ENCODE measurements at regions not wholly inside any gene's neighbourhood (a gene's known extent, or its start where the extent isn't known, plus 50 kb on each side); places are given as distances from the start of the nearest gene placed in this dataset.

GRCh38 chr5:5063533-5063953 lies 76.6 kb upstream of the ADAMTS16 start:
- TF ChIP-seq CTCF (IDR thresholded peaks at IDR 0.05) (no peak), POLR2A (IDR thresholded peaks at IDR 0.05) (no peak)
